Upper lobe of right lung (tissue), 1 donor: ENCODE measurements at regions not wholly inside any gene's neighbourhood (a gene's known extent, or its start where the extent isn't known, plus 50 kb on each side); places are given as distances from the start of the nearest gene placed in this dataset.

Experiments
- ATAC-seq: fragments of 200-7000 bp; cut with Tn5 transposase; one replicate; pipeline ENCODE4 v1.9.1; 2020; ENCODE audit warnings: mild to moderate bottlenecking, moderate library complexity
- DNase-seq: peaks from one replicate; pipeline ENCODE4 v3.0.0-alpha.2; 2020
- H3K27ac ChIP-seq: fragments of 200-600 bp; one replicate; pipeline ENCODE4 v1.8.0; 2022
- H3K27me3 ChIP-seq: fragments of 200-600 bp; one replicate; pipeline ENCODE4 v1.8.0; 2022; ENCODE audit warnings: mild to moderate bottlenecking
- H3K36me3 ChIP-seq: fragments of 200-600 bp; one replicate; pipeline ENCODE4 v1.8.0; 2022
- H3K4me1 ChIP-seq: fragments of 200-600 bp; one replicate; pipeline ENCODE4 v1.8.0; 2022
- H3K4me3 ChIP-seq: fragments of 200-600 bp; one replicate; pipeline ENCODE4 v1.8.0; 2022; ENCODE audit warnings: mild to moderate bottlenecking
- H3K9me3 ChIP-seq: fragments of 200-600 bp; one replicate; pipeline ENCODE4 v1.8.0; 2022
- CTCF ChIP-seq: fragments of 200-600 bp; IDR thresholded peaks from one replicate; pipeline ENCODE4 v1.8.0; 2022; ENCODE audit warnings: antibody characterized with exemption
- intact Hi-C: fragments of 100-400 bp; cut with DNase I; formaldehyde crosslinking; loops from one replicate; pipeline ENCODE4 v1.11.0; 2022
- donor health status: DM: no; HTN: yes; CAD: no; lungs with severe emphysema.

GRCh38 chr2:64284751-64285150 lies 140.5 kb upstream of the PELI1 start:
- TF ChIP-seq CTCF = no peak
- Histone ChIP-seq H3K27ac (no peak overlapping the region), H3K4me1 (peaks cover 16% of the 10 kb centered on the region), H3K36me3 (no peaks in the 10 kb centered on the region), H3K4me3 (no peak overlapping the region), H3K27me3 (no peaks in the 10 kb centered on the region), H3K9me3 (no peaks in the 10 kb centered on the region)
- ATAC-seq (no peak), DNase-seq (no peak)
- intact Hi-C loops = no loop called here

- Histone ChIP-seq H3K27me3 (no peaks in the 10 kb centered on the region), H3K4me3 (no peak overlapping the region), H3K27ac (no peak overlapping the region), H3K36me3 (no peaks in the 10 kb centered on the region), H3K9me3 (no peaks in the 10 kb centered on the region), H3K4me1 (peaks cover 16% of the 10 kb centered on the region)
- no peak for ATAC-seq
- intact Hi-C loops = no loop called here
- no peak for DNase-seq
- TF ChIP-seq CTCF = no peak
Measured at GRCh38 chr2:64287202-64287740, 143.1 kb upstream of the PELI1 start.

GRCh38 chr2:64288321-64289193 lies 144.3 kb upstream of the PELI1 start:
- ATAC-seq (no peak), DNase-seq (no peak)
- Histone ChIP-seq H3K4me1 (peaks cover 11% of the 10 kb centered on the region), H3K36me3 (no peaks in the 10 kb centered on the region), H3K27me3 (no peaks in the 10 kb centered on the region), H3K9me3 (no peaks in the 10 kb centered on the region), H3K27ac (no peak overlapping the region), H3K4me3 (no peak overlapping the region)
- intact Hi-C loops = no loop called here
- TF ChIP-seq CTCF = no peak

- DNase-seq (no peak), ATAC-seq (no peak)
- Histone ChIP-seq H3K9me3 (no peaks in the 10 kb centered on the region), H3K27me3 (no peaks in the 10 kb centered on the region), H3K36me3 (no peaks in the 10 kb centered on the region), H3K27ac (no peak overlapping the region), H3K4me1 (peaks cover 5% of the 10 kb centered on the region), H3K4me3 (no peak overlapping the region)
- intact Hi-C loops = no loop called here
- no peak for TF ChIP-seq CTCF
Measured at GRCh38 chr2:64289251-64289650, 145.0 kb upstream of the PELI1 start.

GRCh38 chr2:64289737-64290136 lies 145.5 kb upstream of the PELI1 start:
- no peaks in the 10 kb centered on the region for H3K9me3 ChIP-seq
- TF ChIP-seq CTCF = no peak
- ATAC-seq = no peak
- H3K4me1 ChIP-seq = peaks cover 5% of the 10 kb centered on the region
- no peak overlapping the region for H3K4me3 ChIP-seq
- no peaks in the 10 kb centered on the region for H3K27me3 ChIP-seq
- H3K27ac ChIP-seq = no peak overlapping the region
- no peaks in the 10 kb centered on the region for H3K36me3 ChIP-seq
- intact Hi-C loops = no loop called here
- DNase-seq = no peak
